NOMO-1 (cell line): ENCODE measurements at regions not wholly inside any gene's neighbourhood (a gene's known extent, or its start where the extent isn't known, plus 50 kb on each side); places are given as distances from the start of the nearest gene placed in this dataset.

Experiments
- DNase-seq, 2 experiments: peaks; one replicate each; lab custom pipeline; 2025; ENCODE audit not compliant: unreplicated experiment in 2 of 2; lab: John Stamatoyannopoulos, UW

DNA sequence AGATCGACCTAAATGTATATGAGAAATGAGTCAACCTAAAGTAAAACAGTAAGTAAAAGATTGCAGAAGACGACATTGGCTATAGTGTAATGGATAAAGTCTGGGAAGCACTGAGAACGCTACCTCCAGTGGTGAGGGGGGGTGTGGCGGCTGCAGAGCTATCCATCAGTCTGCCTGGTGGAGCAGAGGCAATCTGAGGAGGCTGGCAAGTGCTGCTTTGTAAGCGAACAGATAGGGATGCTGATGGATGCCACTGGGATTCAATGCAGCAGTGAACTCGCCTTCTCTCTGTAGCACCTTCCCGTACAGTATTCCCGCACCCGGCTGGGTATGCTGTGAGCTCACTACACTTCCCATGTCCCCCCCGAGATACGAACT, 261.5 kb downstream of the NSG2 start:
- no peak for DNase-seq

DNA sequence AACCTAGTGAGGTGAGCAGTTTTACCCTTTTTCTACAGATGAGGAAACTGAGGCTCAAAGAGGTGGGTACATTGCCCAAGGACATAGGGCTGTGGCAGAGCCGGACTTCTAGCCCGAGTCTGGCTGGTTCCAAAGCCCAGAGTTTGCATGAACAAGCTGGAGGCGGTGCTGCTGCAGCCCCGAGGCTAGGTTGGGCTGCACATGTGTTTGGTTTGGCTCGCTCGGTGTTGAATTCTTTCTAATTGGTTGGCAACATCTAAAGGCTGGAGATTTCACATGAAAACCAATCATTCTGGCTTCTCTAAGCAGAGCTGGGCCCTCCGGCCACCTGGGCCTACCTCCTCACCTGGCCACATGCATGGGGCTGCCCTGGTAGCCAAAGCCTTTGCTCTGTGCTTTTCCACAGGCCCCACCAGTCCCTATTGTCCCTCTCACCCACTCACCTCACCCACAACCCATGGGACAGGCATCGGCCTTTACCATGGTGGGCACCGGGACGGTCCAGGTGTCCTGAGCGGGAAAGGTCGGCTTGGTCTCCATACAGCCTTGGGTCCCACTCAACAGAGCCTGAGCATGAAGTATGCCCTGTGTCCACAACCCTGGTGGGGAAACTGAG, 262.3 kb downstream of the NSG2 start:
- no peak for DNase-seq

DNA sequence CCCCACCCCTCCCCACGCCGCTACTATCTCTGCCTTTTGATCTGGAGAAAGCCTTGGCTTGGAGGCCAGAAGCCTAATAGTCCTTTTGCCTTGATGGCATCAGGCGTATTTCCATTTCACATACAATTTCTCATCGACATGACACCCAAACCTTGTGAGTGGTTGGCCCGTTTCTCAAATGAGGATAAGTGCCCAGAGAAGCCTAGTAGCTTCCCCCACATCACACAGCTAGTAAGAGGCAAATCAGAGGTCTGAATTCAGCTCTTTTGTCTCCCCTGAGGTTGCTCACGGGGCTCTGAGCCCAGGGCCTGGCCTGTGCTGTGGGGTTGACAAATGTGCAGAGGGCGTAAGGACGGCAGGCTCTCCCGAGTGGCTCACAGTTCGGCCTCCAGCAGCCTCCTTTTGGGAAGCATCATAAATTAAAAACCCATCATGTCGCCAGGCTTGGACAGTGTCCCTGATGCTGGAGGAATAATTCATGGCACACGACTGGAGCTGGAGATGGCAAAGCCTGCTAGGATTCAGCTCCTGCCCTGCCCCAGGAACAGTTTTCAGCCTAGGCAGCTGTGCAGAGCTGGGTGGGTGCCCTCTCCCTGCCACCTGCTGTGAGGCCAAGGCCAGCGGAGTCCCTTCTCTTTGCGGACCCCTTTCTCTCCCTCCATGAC, 263.8 kb downstream of the NSG2 start:
- DNase-seq = no peak

DNA sequence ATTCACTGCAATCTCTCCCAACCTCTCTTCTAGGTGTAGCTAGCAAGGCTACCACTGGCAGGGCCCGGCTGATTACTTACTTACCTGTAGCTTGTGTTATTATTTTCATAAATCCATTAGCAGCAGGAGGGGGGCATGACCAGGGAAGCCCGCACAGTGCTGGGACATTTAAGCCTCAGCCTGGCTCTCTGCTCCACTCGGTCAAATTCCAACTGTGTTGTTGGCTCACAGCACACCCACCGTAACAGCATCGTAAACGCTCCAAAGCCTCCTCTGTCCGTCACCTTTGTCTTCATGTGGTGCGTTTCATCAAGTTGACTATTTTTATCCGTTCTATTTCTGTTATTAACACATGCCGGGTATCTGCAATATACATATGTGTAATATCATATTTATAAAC, 264.7 kb downstream of the NSG2 start:
- no peak for DNase-seq

DNA sequence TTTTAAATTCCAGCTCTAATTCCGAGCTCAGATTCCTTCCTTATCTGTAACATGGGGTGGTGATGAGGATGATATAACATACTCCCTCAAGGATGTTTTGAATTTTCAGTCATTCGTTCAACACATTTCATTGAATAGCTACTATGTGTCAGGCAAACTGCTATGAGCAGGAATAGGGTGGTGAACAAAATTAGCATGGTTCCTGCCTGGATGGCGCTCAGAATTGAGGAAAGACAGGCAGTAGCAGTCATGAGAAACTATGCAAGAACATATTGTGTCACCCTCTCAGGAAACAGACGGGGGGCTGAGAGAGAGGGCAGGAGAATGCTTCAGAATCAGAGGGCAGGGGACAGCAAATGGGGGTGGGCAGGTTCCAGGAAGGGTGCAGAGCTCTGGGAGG, 265.2 kb downstream of the NSG2 start:
- no peak for DNase-seq

DNA sequence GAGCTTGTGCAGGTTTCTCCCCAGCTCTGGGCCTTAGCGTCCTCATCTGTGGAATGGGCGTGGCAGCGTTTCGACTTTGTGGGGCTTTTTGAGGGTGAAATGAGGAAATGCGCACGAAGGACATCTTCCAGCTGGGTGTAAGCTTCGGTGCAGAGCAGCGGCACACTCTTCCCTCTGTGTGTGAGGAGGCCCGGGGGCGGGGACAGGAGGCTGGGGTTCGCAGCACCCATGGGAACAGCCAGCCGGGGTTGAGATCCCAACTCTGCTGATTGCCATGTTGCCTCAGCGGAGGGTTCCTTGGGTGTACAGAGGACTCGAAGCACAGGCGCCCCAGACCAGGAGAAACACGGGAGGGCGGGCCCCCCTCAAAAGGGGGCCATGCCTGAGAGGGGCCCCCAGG, 265.6 kb downstream of the NSG2 start:
- DNase-seq = peak in 1 of 2 experiments; percentile 10

DNA sequence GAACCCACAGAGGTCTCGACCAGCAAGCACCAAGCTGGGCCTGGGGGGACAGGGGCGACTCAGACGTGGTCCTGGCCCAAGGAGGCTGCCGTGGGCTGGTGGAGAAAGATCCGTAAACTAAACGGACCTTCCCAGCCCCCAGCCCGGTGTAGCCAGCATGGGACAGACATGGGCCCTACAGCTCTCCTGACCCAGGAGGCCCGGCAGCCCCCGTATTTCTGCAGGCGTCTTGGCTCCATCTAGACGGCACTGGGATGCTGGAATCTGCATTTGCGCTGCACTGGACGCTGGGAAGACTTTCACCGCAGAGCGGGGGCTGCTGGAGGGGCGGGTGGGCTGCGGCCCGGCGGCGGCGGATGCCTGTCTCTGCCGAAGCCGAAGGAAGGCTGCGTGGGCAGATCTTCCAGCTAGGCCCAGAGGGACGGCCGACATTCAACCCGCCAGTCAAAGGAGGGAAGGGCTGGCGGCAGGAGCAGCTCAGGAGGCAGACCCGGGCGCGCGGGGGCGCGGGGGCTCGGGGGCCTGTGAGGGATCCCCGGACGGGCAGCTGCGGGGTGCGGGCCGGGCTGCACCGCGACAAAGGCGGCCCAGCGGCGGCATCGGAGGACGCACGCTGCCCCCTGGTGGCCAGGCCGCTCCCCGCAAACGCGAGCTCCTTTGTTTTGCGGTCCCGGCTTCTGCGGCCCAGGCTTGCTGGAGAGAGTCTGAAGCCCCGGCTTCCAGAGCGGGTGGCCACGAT, 266.2 kb downstream of the NSG2 start:
- peak; percentile 38 to 47 for DNase-seq

DNA sequence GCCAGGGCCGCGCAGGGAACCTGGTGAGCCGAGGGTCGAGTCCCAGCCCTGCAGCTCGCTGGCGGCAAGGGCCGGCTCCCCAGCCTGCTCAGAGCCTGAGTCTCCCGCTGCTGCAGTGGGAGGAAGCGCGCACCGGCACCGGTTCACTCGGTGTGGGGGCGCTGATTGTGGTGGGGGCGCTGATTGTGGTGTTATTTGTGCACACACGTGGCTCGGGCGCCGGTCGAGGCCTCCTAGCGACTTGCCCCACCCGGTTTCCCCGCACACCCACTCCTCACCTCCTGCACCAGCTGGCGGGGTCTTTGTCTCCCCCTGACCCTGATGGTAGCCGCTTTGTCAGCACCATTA, 266.7 kb downstream of the NSG2 start:
- no peak for DNase-seq

DNA sequence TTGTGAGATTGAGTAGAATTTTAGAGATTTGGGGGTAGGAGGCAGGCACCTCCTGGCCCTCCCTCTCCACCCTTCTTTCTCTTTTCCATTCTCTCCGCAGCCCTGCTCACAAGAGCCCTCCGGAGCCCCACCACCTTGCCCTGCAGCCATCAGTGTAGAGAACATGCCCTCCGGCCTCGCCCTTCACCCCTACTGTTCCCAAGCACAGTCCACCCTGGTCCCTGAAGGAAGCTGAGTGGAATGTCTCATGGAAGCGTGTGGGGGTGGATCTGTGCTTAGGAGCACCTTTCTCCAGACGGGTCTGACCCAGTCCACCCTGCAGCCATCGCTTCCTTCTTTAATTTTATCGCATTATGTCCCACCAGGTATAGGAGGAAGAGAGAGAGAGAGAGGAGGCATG, 267.1 kb downstream of the NSG2 start:
- DNase-seq = no peak

DNA sequence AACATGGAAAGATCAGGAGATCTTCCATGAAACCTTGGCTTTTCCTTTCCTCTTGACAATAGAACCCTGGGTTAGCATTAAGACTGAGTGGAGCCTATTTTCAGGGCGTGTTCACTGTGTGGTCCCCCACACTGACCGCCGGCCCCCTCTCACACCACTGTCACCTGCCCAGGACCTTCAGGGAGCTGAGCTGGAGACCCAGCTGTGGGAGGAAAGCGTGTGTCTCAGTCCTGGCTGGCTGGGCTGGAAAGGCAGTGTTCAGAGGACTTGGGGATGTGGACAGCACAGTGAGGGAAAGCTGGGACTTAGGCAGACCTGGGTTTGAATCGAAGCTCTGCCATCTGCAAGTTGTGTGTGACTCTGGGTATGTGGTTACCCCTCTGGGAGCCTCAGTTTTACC, 268.1 kb downstream of the NSG2 start:
- DNase-seq = no peak

DNA sequence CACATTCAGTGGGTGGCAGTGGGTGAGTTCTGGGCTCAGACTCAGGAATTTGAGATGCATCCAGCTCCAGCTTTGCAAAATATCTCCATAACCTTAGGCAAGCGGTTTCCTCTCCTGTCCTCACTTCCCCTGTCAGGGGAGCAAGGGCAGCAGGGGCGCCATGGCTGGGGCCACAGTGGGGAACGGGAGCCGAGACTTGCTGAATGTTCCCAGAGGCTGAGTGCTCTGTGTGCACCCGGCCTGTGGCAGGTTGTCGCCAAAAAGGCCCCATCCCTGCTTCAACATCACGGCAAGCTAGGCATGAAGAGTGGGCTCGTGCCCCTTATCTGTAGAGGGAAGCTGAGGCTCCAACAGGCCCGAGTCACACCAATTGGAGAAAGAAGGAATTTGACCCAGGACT, 268.8 kb downstream of the NSG2 start:
- no peak for DNase-seq

DNA sequence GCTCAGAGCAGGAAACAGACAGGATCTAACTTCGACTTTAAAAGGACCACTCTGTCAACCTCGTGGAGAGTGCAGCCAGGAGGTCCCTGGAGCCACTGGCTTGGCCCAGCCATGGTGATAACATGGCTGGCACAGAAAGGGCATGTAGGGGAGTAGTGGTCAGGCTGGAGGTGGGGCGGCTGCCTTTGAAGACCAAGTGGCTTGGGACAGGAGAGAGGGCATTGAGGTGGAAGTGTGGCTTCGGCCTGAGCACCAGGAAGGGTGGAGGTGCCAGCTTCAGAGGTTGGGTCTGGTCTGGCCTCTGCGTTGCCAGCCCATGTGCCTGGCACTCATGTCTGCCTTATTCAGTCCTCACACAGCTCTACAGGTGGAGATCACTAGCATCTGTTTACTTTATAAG, 270.0 kb downstream of the NSG2 start:
- no peak for DNase-seq

DNA sequence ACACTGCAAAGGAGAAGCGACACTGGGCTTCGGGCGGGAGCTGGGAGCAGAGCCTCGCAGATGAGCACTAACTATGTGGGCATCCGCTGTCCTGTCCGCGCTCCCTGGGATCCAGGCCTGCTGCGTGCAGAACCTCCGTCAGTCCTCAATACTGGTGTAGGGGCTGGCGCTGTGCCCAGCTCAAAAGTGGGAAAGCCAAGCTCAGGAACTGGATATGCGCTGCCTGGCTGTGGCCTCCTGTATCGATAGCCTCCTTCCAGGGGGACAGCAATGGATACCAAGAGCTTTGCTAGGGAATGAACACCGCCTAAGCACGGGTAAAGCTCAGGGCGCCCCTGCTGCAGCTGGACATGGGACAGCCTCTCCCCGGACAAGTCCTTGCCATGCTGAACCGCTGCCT, 270.4 kb downstream of the NSG2 start:
- no peak for DNase-seq

DNA sequence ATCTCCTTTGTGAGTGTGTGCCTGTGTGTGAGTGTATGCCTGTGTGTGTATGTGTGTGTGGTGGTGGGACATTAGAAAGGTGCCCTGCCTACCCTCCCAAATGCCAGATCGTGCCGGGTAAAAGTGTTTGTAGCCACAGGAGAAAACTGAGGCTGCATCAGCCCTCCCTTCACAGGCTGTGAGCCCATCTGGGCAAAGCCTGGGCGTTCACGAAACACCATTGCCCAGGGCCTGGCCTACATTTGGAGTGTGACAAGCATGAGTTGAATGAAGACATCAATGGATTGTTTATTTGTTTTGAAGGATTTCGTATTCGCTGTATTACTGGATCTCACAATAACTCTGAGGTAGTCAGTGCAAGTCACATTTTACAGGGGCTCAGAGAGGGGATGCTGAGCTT, 270.8 kb downstream of the NSG2 start:
- no peak for DNase-seq

DNA sequence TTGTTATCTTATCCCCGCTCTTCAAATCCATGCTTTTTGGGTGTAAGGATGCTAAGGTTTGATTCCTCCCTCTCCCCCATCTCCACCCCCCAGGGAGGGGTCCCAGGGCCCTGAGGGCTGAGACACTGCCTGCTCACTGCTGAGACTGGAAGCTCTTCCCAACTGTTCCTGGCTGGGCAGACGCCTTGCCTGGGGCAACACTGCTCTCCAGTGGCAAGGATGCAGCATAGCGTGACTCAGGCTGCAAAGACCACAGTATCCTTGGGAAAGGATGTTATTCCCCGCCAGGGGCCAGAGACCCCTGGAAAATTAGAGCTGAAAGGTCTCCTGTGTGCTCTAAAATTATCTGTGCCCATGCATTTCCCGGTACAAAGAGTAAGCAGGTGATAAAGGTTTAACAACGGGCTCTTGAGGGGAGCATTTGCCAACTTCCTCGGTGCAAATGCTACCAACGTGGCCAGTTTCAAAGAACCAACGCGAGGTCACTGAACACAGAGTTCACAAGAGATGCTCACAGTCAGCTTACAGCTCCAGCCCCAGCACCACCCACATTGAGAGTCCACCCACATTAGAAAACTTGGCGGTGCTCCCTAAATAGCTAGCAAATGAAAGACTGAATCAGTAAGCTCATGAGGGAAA, 271.9 kb downstream of the NSG2 start:
- DNase-seq = no peak

DNA sequence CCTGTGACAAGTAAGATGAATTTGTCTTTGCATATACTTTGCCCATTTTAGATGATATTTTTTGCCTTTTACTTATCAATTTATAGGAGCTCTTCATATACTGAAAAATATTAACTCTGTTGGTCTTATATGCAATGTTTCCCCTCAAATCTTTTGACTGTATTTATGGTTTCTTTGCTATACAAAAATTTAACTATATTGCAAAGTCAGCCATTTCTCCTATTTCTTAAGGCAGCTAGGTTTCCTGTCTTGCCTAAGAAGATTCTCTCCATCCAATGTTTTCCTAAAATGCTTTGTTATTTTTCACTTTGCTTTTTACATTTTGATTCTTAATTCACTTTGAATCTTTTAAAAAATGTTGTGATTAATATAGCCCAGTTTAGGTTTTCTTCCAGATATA, 273.1 kb downstream of the NSG2 start:
- DNase-seq = no peak

DNA sequence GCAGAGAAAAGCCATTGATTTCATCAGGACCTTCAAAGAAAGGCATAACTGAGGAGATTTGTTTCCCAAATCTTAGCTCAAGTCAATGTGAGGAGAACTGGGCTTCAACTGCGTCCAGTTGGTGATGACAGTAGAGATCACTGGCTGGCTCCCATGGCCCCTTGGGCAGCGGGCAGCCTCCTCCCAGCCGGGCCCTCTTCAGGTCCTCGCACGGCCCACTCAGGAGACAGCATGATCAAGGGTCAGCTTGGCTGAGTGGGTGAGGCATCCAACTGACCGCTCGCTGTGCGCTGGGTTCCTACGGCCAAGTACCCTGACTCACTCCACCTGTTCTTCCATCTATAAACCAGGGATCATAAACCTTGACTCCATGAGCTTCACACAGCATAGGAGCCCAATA, 274.0 kb downstream of the NSG2 start:
- no peak for DNase-seq

DNA sequence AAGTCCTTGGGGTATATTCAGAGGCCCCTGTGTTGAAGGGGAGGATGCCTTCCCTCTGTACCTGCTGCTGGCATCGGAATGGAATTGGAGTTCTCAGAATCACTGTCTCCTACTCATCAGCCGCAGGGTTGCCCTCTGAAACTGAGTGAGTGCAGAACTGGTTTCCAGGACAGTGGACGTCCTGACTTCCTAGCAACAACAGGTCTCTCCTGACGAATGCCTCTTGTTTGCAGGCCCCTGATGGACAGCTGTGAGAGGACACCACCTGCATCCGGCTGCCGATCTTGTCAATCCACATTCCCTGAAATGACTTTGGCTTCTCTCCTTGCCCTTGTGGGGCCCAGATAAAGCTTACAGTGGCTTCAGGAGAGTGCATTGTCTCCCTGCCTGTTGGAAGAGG, 274.5 kb downstream of the NSG2 start:
- DNase-seq = no peak

DNA sequence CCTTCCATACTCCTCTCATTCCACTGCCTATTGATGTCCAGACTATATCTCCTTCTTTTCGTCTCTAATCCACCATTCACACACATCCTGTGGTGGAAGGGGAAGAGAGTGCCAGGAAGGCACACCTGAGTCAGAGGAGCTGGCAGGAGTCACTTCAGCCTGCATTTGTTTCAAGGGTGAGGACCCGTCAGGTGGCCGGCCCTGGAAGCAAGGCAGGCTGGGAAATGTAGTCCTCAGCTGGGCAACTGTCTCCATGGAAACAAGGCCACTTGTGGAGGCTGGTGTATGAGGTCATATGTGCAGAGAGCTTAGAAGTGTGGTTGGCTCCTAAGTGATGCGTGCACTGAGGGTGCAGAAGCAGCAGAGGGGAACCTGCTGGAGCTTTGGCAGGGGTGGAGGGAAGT, 278.4 kb downstream of the NSG2 start:
- DNase-seq = no peak

DNA sequence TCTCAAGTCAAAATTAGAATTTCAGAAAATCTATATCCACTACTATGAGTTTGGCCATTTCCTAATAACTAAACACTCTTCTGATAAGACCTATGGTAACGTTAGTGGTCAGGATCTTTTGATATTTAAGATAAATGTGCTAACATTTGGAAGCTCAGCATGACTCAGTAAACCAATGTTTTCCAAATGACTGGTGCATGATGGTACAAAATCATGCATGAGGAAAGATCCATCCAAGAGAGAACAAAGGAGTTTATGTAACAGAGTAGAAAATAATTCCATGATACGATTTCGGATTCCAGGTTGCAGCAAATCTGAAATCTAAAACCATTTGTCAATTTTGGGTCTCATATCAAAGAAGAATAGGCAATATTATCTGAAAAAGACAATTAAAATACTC, 279.2 kb downstream of the NSG2 start:
- no peak for DNase-seq

DNA sequence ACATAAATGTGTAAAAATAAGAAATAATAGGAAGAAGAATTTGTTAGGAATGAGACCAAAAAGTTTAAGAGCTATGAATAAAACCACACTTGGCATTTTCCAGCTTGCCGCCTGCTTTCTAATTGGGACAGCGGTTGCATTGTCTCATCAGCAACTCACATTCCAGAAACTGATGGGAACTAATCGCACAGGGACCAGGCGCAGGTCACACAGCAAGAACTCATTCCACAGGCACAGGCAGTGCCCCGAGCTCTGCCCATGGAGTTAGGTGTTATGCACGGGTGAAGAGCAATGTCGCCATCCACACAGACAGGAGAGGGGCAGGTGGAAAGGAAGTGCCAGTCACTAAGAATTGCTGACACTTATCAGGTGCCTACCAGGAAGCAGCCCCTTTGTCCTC, 279.9 kb downstream of the NSG2 start:
- no peak for DNase-seq

DNA sequence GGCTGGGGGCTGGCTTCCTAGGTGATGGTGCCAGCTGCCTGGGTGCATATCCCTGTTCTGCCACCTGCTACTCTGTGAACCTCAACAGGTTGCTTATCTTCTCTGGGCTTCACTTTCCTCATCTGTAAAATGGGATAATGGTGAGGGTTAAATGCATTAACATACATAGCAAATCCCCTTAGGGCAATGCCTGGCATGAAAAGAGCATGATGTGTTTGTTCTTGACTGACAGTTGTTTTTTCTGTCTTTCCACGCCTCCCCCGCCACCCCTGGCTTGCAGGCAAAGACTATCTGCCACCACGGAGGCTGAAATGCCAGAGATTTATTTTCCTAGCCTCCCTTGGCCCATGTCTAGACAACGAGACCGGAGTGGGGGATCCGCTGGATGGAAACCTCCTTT, 280.5 kb downstream of the NSG2 start:
- no peak for DNase-seq
